NCI-H1105 treated with DMSO at 0.1 percent for 48 hours (cell line): ENCODE measurements at regions not wholly inside any gene's neighbourhood (a gene's known extent, or its start where the extent isn't known, plus 50 kb on each side); places are given as distances from the start of the nearest gene placed in this dataset.
"Not testable (repeated sequence)": the region's sequence is repeated elsewhere in the genome, so short reads cannot be mapped to it uniquely, and the experiment has no call there.

Experiments
- DNase-seq: peaks from one replicate; lab custom pipeline; 2025; lab: John Stamatoyannopoulos, UW

DNA sequence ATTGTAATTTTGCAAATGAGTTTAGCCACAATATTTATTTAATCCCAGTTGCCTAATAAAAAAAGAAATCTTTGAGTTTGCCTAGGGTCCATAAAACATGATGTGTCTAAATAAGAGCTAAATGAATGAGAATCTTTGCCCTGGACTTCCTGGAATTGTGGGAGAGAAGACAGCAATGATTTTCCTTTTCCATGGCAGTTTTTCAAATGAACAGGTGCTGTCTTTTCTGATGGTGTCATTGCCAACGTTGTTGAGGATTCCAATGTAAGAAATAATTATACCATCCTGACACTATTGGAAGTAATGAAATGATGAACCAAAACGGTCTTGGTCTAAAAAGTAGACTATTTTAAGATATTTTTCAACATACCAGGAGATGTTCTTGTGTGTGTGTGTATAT lies 984.7 kb upstream of the CELF2 start:
- DNase-seq, result no peak

DNA sequence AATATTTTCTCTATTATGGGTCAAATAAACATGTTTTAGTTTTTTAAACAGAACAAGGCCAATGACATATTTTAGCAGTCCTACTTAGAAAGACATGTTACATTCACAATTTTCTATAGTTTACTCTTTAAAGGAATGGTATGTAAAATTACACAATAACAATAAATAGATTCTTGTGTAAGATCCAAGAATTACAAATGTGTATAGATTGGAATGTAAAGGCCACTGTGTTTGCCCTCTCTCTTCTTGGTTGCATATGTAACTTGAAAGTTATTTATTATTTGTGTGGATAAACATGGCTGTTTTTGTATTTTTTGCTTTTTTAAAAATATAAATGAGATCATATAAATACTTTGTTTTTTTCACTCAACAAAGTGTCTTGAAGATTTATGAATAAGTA lies 979.3 kb upstream of the CELF2 start:
- no peak for DNase-seq

- no peak for DNase-seq
Observed at GRCh38 chr10:10039595-10039994, 978.1 kb upstream of the CELF2 start.

GRCh38 chr10:10043083-10043482 lies 974.6 kb upstream of the CELF2 start:
- DNase-seq, result no peak

- DNase-seq, result no peak
Observed at GRCh38 chr10:10044922-10045764, 972.5 kb upstream of the CELF2 start.

DNA sequence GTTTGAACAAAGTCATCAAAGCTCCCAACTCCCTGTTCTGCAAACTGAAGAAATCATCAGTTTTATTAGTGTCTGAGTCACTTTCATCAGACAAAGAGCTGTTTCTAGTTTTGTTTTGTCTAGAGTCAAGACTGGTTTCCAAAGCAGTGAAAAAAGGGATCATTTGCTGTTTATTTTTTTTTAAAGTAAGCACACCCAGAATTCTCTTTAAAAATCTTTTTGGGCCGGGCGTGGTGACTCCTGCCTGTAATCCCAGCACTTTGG lies 972.0 kb upstream of the CELF2 start:
- no peak for DNase-seq

GRCh38 chr10:10047426-10047825 lies 970.2 kb upstream of the CELF2 start:
- DNase-seq, result no peak

GRCh38 chr10:10053051-10053450 lies 964.6 kb upstream of the CELF2 start:
- DNase-seq, result no peak

GRCh38 chr10:10054466-10054865 lies 963.2 kb upstream of the CELF2 start:
- DNase-seq, result no peak

DNA sequence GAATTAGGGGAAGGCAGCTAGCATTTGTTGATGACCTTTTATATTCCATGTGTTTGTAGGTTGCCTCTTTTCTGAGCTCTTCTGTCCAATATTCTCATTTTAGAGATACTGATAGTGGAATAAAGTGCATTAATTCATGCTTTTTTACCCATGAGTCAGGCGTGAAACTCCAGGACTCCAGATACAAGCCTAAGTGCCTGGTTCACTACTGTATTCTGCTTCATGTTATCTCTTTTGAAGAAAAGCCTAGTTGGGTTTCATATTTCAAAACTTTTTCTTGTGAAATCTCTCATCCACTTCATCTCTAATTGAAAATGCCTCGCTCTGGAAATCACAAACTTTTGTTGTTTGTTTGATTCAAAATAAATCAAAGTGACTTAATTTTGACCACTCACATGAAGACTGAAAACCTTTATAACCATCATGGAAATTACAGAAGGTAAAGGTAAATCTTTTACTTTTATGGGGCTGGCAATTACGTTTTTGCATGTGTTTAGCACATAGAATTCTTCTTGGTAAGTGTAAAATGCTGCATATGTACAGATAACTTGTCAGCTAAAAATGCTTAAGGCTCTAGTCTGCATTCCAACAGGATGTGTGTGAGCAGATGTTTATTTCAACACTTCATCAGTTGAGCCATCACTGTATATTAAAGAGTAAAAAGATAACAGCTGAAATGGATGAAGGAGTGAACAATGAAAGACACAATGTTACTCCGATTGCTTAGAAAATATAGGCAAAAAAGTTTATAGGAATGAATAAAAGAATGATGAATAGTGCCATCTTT lies 961.8 kb upstream of the CELF2 start:
- no peak for DNase-seq

DNA sequence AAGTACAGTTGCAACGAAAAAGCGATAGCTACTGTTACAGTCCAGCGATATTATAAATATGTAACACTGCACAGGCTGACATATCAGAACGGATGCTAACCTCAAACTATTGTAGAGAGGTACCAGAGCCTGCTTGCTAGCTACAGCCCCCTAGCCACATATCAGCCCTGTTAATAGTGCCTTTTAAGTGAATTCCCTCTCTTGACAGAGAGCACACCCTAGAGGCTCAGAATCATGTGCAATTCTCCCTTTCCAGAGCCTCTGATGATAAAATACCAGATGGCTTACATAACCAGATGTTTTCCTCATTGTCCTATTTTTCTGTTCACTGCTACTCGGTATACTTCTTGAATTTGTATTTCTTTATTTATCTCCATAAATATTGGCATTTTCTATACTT lies 960.7 kb upstream of the CELF2 start:
- DNase-seq, result no peak

DNA sequence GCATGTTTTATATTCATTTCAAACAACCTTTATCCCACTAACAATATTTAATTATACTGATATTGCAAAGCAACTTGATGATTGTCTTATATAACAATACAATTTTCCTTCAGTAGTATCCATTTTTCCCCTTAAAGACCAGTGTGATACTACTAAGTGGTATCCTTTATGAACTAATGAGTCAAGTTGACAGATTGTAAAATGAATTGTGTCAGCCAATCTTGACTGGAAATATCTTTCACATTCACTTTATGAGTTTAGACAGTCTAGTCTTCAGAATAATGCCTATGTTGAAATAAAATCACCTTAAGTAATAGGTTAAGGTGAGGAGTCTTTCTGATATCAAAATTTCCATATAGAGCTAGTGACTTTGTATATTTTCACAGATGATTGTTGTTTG lies 950.0 kb upstream of the CELF2 start:
- DNase-seq, result no peak

GRCh38 chr10:10074847-10075246 lies 942.8 kb upstream of the CELF2 start:
- DNase-seq, result not testable (repeated sequence)

DNA sequence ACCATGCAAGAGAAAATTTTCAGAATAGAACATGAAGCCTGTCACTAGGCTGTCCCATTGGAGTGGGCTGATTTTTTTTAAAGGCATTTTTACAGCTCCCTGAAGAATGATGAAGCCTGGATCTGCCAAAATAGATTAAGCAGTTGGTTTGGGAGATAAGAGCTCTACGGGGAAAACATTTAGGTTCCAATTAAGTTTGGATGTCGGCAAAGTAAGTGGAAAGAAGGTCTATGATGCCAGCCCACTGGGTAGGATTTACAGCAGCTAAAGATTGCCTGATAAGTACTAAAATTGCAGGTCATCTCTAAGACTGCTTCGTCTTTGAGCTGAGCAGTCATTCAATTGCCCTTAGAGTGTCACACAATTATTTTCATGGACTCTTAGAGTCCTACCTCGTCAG lies 939.2 kb upstream of the CELF2 start:
- no peak for DNase-seq

DNA sequence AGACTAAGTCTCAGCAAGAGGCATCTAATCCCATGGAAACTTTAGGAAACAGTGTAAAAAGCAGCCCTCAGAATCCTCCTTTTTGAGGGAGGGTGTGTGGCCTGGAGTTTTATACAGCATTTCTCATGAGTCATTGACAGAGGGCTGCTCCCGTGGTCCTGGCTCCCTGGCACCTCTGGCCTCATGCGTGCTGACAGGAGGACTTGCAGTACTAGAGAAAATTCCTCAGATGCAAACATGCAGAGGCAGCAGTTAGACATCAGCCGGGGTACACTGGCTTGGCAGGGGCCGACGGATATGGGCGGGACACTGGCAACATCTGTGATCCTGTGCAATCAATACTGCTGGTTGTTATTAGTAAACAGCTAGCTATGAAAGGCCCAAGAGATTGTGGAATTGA lies 925.1 kb upstream of the CELF2 start:
- no peak for DNase-seq

DNA sequence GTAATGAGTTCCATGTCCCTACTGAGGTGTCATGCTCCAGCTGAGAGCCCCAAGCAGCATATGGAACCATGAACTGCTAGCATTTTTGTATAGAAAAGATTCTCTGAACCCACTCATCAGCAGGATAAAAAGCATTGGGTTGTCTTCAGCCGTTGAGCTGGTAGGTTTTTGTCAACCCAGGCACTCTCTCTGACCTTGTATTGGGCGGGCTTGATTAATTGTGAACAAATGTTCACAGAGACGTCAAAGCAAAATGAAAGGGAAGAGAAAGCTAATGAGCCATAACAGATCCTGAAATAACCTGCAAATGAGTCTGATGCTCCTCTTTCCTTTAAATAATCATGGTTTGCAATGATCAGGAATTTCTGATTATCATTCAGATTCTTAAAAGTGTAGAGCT lies 924.7 kb upstream of the CELF2 start:
- DNase-seq, result no peak

GRCh38 chr10:10094691-10095090 lies 923.0 kb upstream of the CELF2 start:
- no peak for DNase-seq

GRCh38 chr10:10096296-10096695 lies 921.4 kb upstream of the CELF2 start:
- no peak for DNase-seq

DNA sequence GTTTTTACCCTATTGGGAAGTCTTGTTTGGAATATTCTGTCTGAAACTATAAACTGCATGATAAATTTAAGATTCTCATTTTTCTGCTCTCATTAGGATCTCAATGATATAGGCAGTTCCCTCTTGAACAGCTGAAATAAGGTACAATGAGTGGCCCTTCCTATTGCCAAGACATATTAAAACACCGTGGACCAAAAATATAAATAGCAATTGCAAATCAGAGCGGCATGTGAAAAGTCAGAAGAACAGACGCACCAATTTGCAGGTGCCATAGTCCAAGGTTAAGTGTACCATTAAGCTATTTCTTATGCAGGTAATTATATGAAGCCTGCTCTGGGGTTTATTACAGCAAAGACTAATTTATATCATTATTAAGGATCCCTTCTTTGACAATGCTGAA lies 920.8 kb upstream of the CELF2 start:
- no peak for DNase-seq

DNA sequence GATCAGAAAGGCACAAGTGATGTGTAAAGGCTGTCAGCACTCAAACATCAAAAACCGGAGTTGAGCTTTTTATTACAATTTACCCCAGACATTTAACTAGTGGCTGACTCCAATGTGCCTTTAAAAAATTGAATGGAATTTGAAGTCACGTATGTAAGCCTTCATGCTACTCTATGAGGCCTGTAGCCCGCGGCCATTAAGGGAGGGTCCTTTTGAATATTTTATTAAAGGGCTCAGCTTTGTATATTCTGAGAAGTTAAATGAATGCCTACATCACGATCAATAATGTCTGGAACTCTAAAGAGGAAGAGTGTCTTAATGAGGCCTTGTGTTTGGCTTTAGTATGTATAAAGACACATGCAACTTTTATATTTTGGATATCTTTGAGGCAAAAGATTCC lies 916.6 kb upstream of the CELF2 start:
- no peak for DNase-seq

GRCh38 chr10:10110844-10111490 lies 906.7 kb upstream of the CELF2 start:
- no peak for DNase-seq

DNA sequence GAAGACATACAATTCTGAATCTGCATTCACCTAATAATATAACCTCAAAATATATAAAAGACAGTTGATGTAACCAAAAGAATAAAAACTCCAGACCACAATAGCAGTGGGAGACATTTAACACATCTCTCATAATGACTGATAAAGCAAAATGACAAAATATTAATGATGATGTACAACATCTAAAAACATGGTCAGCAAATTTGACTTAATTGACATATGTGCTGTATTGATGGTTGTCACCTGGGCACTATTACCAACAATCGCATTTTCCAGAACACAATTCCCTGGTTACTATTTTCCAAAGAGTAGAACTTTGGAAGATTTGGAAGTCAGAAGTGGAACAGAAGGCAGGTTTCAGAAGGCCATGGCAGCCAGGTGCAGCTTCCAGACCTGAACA lies 899.5 kb upstream of the CELF2 start:
- DNase-seq, result no peak

- DNase-seq, result no peak
Observed at GRCh38 chr10:10120671-10121070, 897.0 kb upstream of the CELF2 start.
